Stomach (tissue), 4 donors: ENCODE measurements at regions not wholly inside any gene's neighbourhood (a gene's known extent, or its start where the extent isn't known, plus 50 kb on each side); places are given as distances from the start of the nearest gene placed in this dataset.

Source experiments
- POLR2A ChIP-seq, 4 donors: fragments of 450-650 bp; IDR thresholded peaks; one replicate each; pipeline ENCODE4 v1.6.1; 2016; ENCODE audit warnings: antibody characterized with exemption in 4 of 4, control low read depth in 2 of 4, mild to moderate bottlenecking in 1 of 4, moderate library complexity in 1 of 4
- TF ChIP-seq, protein P1 (sequence below), 7 experiments: fragments of 450-650 bp in 4 of 7; fragments of 200-600 bp in 3 of 7; sonication (generic) in 3 of 7; IDR thresholded peaks; one replicate each; pipeline ENCODE4 v1.5.1; 2016 to 2019; ENCODE audit warnings: antibody characterized with exemption in 7 of 7, control low read depth in 2 of 7, mild to moderate bottlenecking in 1 of 7

DNA sequence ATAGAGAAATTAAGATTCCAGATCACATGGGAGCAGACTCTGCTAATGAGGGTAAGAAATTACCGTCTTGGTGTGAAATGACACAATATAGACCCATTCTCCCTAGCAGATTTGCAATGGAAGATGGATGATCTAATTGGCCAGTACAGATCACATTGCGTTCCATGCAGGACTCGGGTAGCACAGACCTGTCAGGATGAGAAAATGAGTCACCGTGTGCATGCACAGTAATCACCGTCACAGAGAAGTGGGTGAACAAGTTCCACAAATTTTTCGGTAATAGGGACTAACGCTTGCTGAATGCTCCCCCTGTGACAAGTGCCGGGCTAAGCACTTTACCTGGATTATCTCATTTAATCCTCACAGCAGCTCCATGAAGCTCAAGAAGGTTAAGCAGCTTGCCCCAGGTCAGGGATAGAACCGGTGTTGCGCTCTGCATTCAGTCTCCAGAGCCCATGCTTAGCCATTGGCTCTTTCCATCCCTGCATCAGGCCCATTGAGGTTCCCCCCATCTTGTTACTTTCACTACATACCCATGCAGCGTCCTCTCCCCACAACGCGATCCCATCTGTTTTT, 375.6 kb downstream of the FBXW7 start:
- TF ChIP-seq, protein P1, sequence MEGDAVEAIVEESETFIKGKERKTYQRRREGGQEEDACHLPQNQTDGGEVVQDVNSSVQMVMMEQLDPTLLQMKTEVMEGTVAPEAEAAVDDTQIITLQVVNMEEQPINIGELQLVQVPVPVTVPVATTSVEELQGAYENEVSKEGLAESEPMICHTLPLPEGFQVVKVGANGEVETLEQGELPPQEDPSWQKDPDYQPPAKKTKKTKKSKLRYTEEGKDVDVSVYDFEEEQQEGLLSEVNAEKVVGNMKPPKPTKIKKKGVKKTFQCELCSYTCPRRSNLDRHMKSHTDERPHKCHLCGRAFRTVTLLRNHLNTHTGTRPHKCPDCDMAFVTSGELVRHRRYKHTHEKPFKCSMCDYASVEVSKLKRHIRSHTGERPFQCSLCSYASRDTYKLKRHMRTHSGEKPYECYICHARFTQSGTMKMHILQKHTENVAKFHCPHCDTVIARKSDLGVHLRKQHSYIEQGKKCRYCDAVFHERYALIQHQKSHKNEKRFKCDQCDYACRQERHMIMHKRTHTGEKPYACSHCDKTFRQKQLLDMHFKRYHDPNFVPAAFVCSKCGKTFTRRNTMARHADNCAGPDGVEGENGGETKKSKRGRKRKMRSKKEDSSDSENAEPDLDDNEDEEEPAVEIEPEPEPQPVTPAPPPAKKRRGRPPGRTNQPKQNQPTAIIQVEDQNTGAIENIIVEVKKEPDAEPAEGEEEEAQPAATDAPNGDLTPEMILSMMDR (IDR thresholded peaks at IDR 0.05), result no peak
- no peak for TF ChIP-seq POLR2A (IDR thresholded peaks at IDR 0.05)
